ENCODE measurements at regions not wholly inside any gene's neighbourhood (a gene's known extent, or its start where the extent isn't known, plus 50 kb on each side); places are given as distances from the start of the nearest gene placed in this dataset.

GRCh38 chr1:98315309-98315708, 346.2 kb upstream of the SNX7 start:
- TF ChIP-seq CTCF (IDR thresholded peaks at IDR 0.05; ENCODE audit: low read depth, low read length, missing control alignments), result no peak
- in situ Hi-C loops (cut with HindIII; ENCODE audit: low sequenced_read_pairs), result no loop called here

GRCh38 chr1:98314601-98315000, 346.9 kb upstream of the SNX7 start:
- DNase-seq (ENCODE audit: low read depth), result no peak
- in situ Hi-C loops (cut with HindIII; ENCODE audit: low sequenced_read_pairs), result no loop called here
- TF ChIP-seq CTCF (IDR thresholded peaks at IDR 0.05; ENCODE audit: low read depth, low read length, missing control alignments), result no peak

More at GRCh38 chr1:98315309-98315708, 346.2 kb upstream of the SNX7 start:
- DNase-seq (ENCODE audit: low read depth), result peak; percentile 78
- no peak overlapping the region for H3K4me3 ChIP-seq (ENCODE audit: low read depth, low read length)

GRCh38 chr1:98306517-98307089, 354.9 kb upstream of the SNX7 start:
- in situ Hi-C loops (cut with HindIII; ENCODE audit: low sequenced_read_pairs), result no loop called here
- no peak for DNase-seq (ENCODE audit: low read depth)
- H3K4me3 ChIP-seq (ENCODE audit: low read depth, low read length), result no peak overlapping the region
- no peak for TF ChIP-seq CTCF (IDR thresholded peaks at IDR 0.05; ENCODE audit: low read depth, low read length, missing control alignments)

More at GRCh38 chr1:98314601-98315000, 346.9 kb upstream of the SNX7 start:
- H3K4me3 ChIP-seq (ENCODE audit: low read depth, low read length), result no peak overlapping the region

GRCh38 chr1:98305362-98305761, 356.2 kb upstream of the SNX7 start:
- DNase-seq (ENCODE audit: low read depth), result no peak
- TF ChIP-seq CTCF (IDR thresholded peaks at IDR 0.05; ENCODE audit: low read depth, low read length, missing control alignments), result no peak
- in situ Hi-C loops (cut with HindIII; ENCODE audit: low sequenced_read_pairs), result no loop called here
- H3K4me3 ChIP-seq (ENCODE audit: low read depth, low read length), result no peak overlapping the region

- H3K4me3 ChIP-seq (ENCODE audit: low read depth, low read length), result no peak overlapping the region
- in situ Hi-C loops (cut with HindIII; ENCODE audit: low sequenced_read_pairs), result no loop called here
- DNase-seq (ENCODE audit: low read depth), result no peak
- no peak for TF ChIP-seq CTCF (IDR thresholded peaks at IDR 0.05; ENCODE audit: low read depth, low read length, missing control alignments)
These were observed 356.6 kb upstream of the SNX7 start for GRCh38 chr1:98304888-98305287.

- TF ChIP-seq CTCF (IDR thresholded peaks at IDR 0.05; ENCODE audit: low read depth, low read length, missing control alignments), result no peak
- in situ Hi-C loops (cut with HindIII; ENCODE audit: low sequenced_read_pairs), result no loop called here
- no peak overlapping the region for H3K4me3 ChIP-seq (ENCODE audit: low read depth, low read length)
- DNase-seq (ENCODE audit: low read depth), result no peak
These were observed 361.7 kb upstream of the SNX7 start for GRCh38 chr1:98299861-98300260.
